PC-9 (cell line): ENCODE measurements at regions not wholly inside any gene's neighbourhood (a gene's known extent, or its start where the extent isn't known, plus 50 kb on each side); places are given as distances from the start of the nearest gene placed in this dataset.

Source experiments
- BruUV-seq: library from RNA; stranded (reverse); fragments of 400-500 nt; replicated peaks from 2 replicates; lab custom pipeline; 2021; lab: Mats Ljungman, UMichigan
- CTCF ChIA-PET: fragments of 300-600 bp; sonication (Branson Sonifier 250); formaldehyde crosslinking; loops from one replicate; lab custom pipeline; 2022; ENCODE audit warnings: antibody characterized with exemption; lab: Charles Lee
- POLR2A ChIA-PET: fragments of 300-600 bp; sonication (Branson Sonifier 250); formaldehyde crosslinking; loops from one replicate; lab custom pipeline; 2022; ENCODE audit warnings: antibody characterized with exemption; ENCODE audit not compliant: unreplicated experiment; lab: Charles Lee
- DNase-seq, 2 experiments: peaks; one replicate each; pipeline versions ENCODE4 v3.0.0 to v3.0.0-alpha.2; 2015 to 2022; ENCODE audit warnings: mixed read lengths in 1 of 2
- H2AFZ ChIP-seq: fragments of 200-600 bp; sonication (generic); 2 replicates; pipeline ENCODE4 v1.8.1; 2017; ENCODE audit warnings: antibody characterized with exemption
- H3F3A ChIP-seq: fragments of 200-600 bp; sonication (generic); 2 replicates; pipeline ENCODE4 v1.8.1; 2017; ENCODE audit warnings: antibody characterized with exemption, mild to moderate bottlenecking, low read depth; ENCODE audit not compliant: insufficient read depth
- H3K27ac ChIP-seq: fragments of 200-600 bp; sonication (generic); 2 replicates; pipeline ENCODE4 v1.6.1; 2016; ENCODE audit warnings: mixed run types
- H3K27me3 ChIP-seq: fragments of 200-600 bp; sonication (generic); 2 replicates; pipeline ENCODE4 v1.6.1; 2016; ENCODE audit warnings: low read depth, mixed run types; ENCODE audit not compliant: insufficient read depth
- H3K36me3 ChIP-seq: fragments of 200-600 bp; sonication (generic); 2 replicates; pipeline ENCODE4 v1.6.1; 2016; ENCODE audit warnings: low read depth, mixed run types
- H3K4me1 ChIP-seq: fragments of 200-600 bp; sonication (generic); replicated peaks from 2 replicates; pipeline ENCODE4 v1.6.1; 2016; ENCODE audit warnings: mixed run types; ENCODE audit not compliant: insufficient read depth
- H3K4me2 ChIP-seq: fragments of 200-600 bp; sonication (generic); 2 replicates; pipeline ENCODE4 v1.6.1; 2017; ENCODE audit warnings: mixed run types
- H3K4me3 ChIP-seq: fragments of 200-600 bp; sonication (generic); 2 replicates; pipeline ENCODE4 v1.6.1; 2016; ENCODE audit warnings: mixed run types
- H3K79me2 ChIP-seq: fragments of 200-600 bp; sonication (generic); 2 replicates; pipeline ENCODE4 v1.6.1; 2017; ENCODE audit warnings: low read depth, mixed run types
- H3K9me2 ChIP-seq: fragments of 200-600 bp; sonication (generic); 2 replicates; pipeline ENCODE4 v1.8.1; 2017; ENCODE audit warnings: mild to moderate bottlenecking; ENCODE audit not compliant: insufficient read depth
- H3K9me3 ChIP-seq: fragments of 200-600 bp; sonication (generic); 2 replicates; pipeline ENCODE4 v1.8.1; 2016; ENCODE audit warnings: low read depth; ENCODE audit not compliant: insufficient read depth
- H4K20me1 ChIP-seq: fragments of 200-600 bp; sonication (generic); 2 replicates; pipeline ENCODE4 v1.8.1; 2017; ENCODE audit not compliant: insufficient read depth
- EZH2 ChIP-seq: fragments of 200-600 bp; sonication (generic); IDR thresholded peaks from 2 replicates; pipeline ENCODE4 v1.8.0; 2017; ENCODE audit warnings: antibody characterized with exemption, low read depth
- intact Hi-C: fragments of 100-400 bp; cut with micrococcal nuclease; formaldehyde crosslinking; loops from one replicate; pipeline ENCODE4 v1.10.0; 2022; ENCODE audit not compliant: unreplicated experiment
- TF ChIP-seq, protein P1 (sequence below): fragments of 200-600 bp; sonication (generic); conservative IDR thresholded peaks from 2 replicates; pipeline ENCODE4 v1.6.1; 2017; ENCODE audit warnings: mixed run types, antibody characterized with exemption, mild to moderate bottlenecking, moderate library complexity

DNA sequence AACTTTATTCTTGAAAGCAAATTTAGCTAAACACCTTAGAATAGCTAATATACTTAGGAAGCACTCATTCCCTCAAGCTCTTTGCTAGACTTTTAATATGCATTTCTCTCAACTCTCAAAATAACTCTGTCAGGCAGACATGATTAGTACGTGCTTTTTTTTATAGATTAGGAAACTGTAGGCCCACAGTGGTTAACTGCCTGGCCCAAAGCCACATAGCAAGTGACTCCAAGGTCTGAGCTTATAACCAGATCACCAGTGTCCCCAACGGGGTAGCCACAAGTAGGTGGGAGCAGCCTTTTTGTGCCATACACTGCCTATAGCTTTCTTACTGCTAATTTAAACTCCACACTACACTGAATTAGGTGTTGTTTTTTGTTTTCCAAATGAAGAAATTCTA lies 576.8 kb downstream of the METTL4 start:
- no peaks in the 10 kb centered on the region for H3K27me3 ChIP-seq
- BruUV-seq, result no TSS peak
- no peaks in the 10 kb centered on the region for H3K36me3 ChIP-seq
- H3K4me3 ChIP-seq, result no peak overlapping the region
- no peak overlapping the region for H3K4me2 ChIP-seq
- no peaks in the 10 kb centered on the region for H4K20me1 ChIP-seq
- H3K9me3 ChIP-seq, result no peaks in the 10 kb centered on the region
- DNase-seq, result no peak
- H3K4me1 ChIP-seq, result no peaks in the 10 kb centered on the region
- no peaks in the 10 kb centered on the region for H3K79me2 ChIP-seq
- intact Hi-C loops, result no loop called here
- POLR2A ChIA-PET, result no interaction called here
- H3K27ac ChIP-seq, result no peak overlapping the region
- no peak overlapping the region for H2AFZ ChIP-seq
- CTCF ChIA-PET, result no interaction called here
- TF ChIP-seq EZH2, result no peak
- TF ChIP-seq, protein P1, sequence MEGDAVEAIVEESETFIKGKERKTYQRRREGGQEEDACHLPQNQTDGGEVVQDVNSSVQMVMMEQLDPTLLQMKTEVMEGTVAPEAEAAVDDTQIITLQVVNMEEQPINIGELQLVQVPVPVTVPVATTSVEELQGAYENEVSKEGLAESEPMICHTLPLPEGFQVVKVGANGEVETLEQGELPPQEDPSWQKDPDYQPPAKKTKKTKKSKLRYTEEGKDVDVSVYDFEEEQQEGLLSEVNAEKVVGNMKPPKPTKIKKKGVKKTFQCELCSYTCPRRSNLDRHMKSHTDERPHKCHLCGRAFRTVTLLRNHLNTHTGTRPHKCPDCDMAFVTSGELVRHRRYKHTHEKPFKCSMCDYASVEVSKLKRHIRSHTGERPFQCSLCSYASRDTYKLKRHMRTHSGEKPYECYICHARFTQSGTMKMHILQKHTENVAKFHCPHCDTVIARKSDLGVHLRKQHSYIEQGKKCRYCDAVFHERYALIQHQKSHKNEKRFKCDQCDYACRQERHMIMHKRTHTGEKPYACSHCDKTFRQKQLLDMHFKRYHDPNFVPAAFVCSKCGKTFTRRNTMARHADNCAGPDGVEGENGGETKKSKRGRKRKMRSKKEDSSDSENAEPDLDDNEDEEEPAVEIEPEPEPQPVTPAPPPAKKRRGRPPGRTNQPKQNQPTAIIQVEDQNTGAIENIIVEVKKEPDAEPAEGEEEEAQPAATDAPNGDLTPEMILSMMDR, result no peak
- H3K9me2 ChIP-seq, result no peaks in the 10 kb centered on the region; the same call in 1 of the 2 replicates
- H3F3A ChIP-seq, result no peaks in the 10 kb centered on the region

DNA sequence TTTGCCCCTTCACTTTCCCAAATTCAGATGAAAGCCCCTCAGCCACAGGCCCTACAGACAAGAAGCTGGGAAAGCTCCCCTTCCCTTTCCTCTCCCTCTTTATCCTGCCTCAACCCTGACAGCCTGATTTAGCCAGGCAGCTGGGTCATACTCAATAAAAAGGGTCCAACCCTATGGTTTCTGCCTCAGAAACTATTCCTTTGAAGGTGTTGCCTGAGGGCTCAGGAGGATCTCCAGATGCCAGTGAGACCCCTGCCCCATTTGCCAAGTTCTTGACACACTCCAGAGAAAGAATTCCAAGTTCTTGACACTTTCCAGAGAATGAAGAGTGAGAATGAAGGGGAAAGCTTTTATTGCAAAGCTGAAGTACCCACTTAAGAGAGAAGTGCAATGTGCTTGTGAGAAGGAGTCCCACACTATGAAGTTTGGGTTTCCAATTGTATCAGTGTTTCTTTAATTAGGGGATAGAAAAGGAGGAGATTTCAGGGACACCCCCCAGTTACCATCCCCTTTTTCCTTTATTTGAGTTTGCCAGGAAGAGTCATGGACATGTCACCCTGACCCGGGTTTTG lies 576.2 kb downstream of the METTL4 start:
- no peaks in the 10 kb centered on the region for H4K20me1 ChIP-seq
- no peak for DNase-seq
- no peaks in the 10 kb centered on the region for H3F3A ChIP-seq
- no peak overlapping the region for H3K4me2 ChIP-seq
- no peaks in the 10 kb centered on the region for H3K9me3 ChIP-seq
- no peaks in the 10 kb centered on the region for H3K27me3 ChIP-seq
- no peaks in the 10 kb centered on the region for H3K4me1 ChIP-seq
- H3K9me2 ChIP-seq, result no peaks in the 10 kb centered on the region; the same call in 1 of the 2 replicates
- H3K27ac ChIP-seq, result no peak overlapping the region
- TF ChIP-seq, protein P1, result no peak
- no peak for TF ChIP-seq EZH2
- ChIA-PET CTCF (no interaction called here), POLR2A (no interaction called here)
- BruUV-seq, result no TSS peak
- H3K36me3 ChIP-seq, result no peaks in the 10 kb centered on the region
- no peak overlapping the region for H3K4me3 ChIP-seq
- no peak overlapping the region; the same call in 1 of the 2 replicates for H2AFZ ChIP-seq
- intact Hi-C loops, result no loop called here
- H3K79me2 ChIP-seq, result no peaks in the 10 kb centered on the region

DNA sequence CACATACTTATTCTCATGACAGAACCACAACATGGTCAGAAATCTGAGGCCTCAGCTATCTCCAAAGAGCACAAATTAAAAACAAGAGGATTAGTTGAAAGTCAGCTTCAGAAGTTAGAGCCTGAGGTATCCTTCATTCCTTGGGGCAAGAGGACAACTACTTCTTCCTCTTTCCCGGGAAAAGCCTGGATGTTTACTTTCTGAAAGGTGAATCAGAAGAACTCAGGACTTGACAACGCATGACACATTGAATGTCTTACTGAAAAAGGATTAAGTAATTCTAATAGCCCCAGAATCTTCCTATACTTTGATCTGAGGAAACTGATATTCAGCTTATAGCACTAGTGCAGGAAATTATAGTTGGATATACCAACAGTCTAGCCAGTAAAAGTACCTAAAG lies 573.2 kb downstream of the METTL4 start:
- no peaks in the 10 kb centered on the region for H3K4me1 ChIP-seq
- H3K9me2 ChIP-seq, result no peaks in the 10 kb centered on the region; the same call in 1 of the 2 replicates
- H3K36me3 ChIP-seq, result no peaks in the 10 kb centered on the region
- no peak overlapping the region for H3K27ac ChIP-seq
- BruUV-seq, result no TSS peak
- ChIA-PET POLR2A (no interaction called here), CTCF (no interaction called here)
- H3K4me3 ChIP-seq, result no peak overlapping the region
- no peak for TF ChIP-seq EZH2
- TF ChIP-seq, protein P1, result no peak
- H3K4me2 ChIP-seq, result no peak overlapping the region
- H3K79me2 ChIP-seq, result no peaks in the 10 kb centered on the region
- intact Hi-C loops, result no loop called here
- H3K9me3 ChIP-seq, result no peaks in the 10 kb centered on the region
- no peaks in the 10 kb centered on the region for H3K27me3 ChIP-seq
- H4K20me1 ChIP-seq, result no peaks in the 10 kb centered on the region
- H2AFZ ChIP-seq, result no peak overlapping the region
- no peak for DNase-seq
- no peaks in the 10 kb centered on the region for H3F3A ChIP-seq
